ENCODE measurements at regions not wholly inside any gene's neighbourhood (a gene's known extent, or its start where the extent isn't known, plus 50 kb on each side); places are given as distances from the start of the nearest gene placed in this dataset.

- no peak overlapping the region for H3K4me3 ChIP-seq (ENCODE audit: low read depth in 1 of 2, low read length in 2 of 2)
- no peaks in the 10 kb centered on the region for H3K36me3 ChIP-seq (ENCODE audit: insufficient read depth, low read length)
- H3K27ac ChIP-seq (ENCODE audit: low read depth, low read length), result no peak overlapping the region
- no peaks in the 10 kb centered on the region for H3K27me3 ChIP-seq (ENCODE audit: control insufficient read depth in 1 of 2, insufficient read depth in 2 of 2, low read length in 2 of 2)
- H3K4me1 ChIP-seq (ENCODE audit: insufficient read depth, low read length), result no peaks in the 10 kb centered on the region
- H3K9me3 ChIP-seq (ENCODE audit: low read length), result no peaks in the 10 kb centered on the region
- H3K9ac ChIP-seq (ENCODE audit: low read length), result no peak overlapping the region
Observed at GRCh38 chr7:17158261-17158660, 140.2 kb upstream of the AHR start.

GRCh38 chr7:17159500-17160037 is 138.9 kb upstream of the AHR start:
- Histone ChIP-seq H3K4me3 (ENCODE audit: low read depth in 1 of 2, low read length in 2 of 2) (no peak overlapping the region), H3K36me3 (ENCODE audit: insufficient read depth, low read length) (no peaks in the 10 kb centered on the region), H3K27ac (ENCODE audit: low read depth, low read length) (no peak overlapping the region)

GRCh38 chr7:17166824-17167379 is 131.6 kb upstream of the AHR start:
- Histone ChIP-seq H3K9ac (ENCODE audit: low read length) (no peak overlapping the region), H3K4me1 (ENCODE audit: insufficient read depth, low read length) (no peaks in the 10 kb centered on the region), H3K36me3 (ENCODE audit: insufficient read depth, low read length) (no peaks in the 10 kb centered on the region), H3K4me3 (ENCODE audit: low read depth in 1 of 2, low read length in 2 of 2) (no peak overlapping the region), H3K27me3 (ENCODE audit: control insufficient read depth in 1 of 2, insufficient read depth in 2 of 2, low read length in 2 of 2) (no peaks in the 10 kb centered on the region), H3K27ac (ENCODE audit: low read depth, low read length) (no peak overlapping the region), H3K9me3 (ENCODE audit: low read length) (no peaks in the 10 kb centered on the region)

More at GRCh38 chr7:17159500-17160037, 138.9 kb upstream of the AHR start:
- H3K9me3 ChIP-seq (ENCODE audit: low read length), result no peaks in the 10 kb centered on the region
- H3K27me3 ChIP-seq (ENCODE audit: control insufficient read depth in 1 of 2, insufficient read depth in 2 of 2, low read length in 2 of 2), result no peaks in the 10 kb centered on the region
- no peak overlapping the region for H3K9ac ChIP-seq (ENCODE audit: low read length)
- no peaks in the 10 kb centered on the region for H3K4me1 ChIP-seq (ENCODE audit: insufficient read depth, low read length)

GRCh38 chr7:17168416-17168815 is 130.0 kb upstream of the AHR start:
- Histone ChIP-seq H3K27me3 (ENCODE audit: control insufficient read depth in 1 of 2, insufficient read depth in 2 of 2, low read length in 2 of 2) (no peaks in the 10 kb centered on the region), H3K36me3 (ENCODE audit: insufficient read depth, low read length) (no peaks in the 10 kb centered on the region)

GRCh38 chr7:17171427-17171826 is 127.0 kb upstream of the AHR start:
- H3K9me3 ChIP-seq (ENCODE audit: low read length), result no peaks in the 10 kb centered on the region
- no peak overlapping the region for H3K9ac ChIP-seq (ENCODE audit: low read length)
- H3K36me3 ChIP-seq (ENCODE audit: insufficient read depth, low read length), result no peaks in the 10 kb centered on the region

More at GRCh38 chr7:17168416-17168815, 130.0 kb upstream of the AHR start:
- no peak overlapping the region for H3K27ac ChIP-seq (ENCODE audit: low read depth, low read length)
- no peak overlapping the region for H3K4me3 ChIP-seq (ENCODE audit: low read depth in 1 of 2, low read length in 2 of 2)
- H3K9ac ChIP-seq (ENCODE audit: low read length), result no peak overlapping the region
- no peaks in the 10 kb centered on the region for H3K4me1 ChIP-seq (ENCODE audit: insufficient read depth, low read length)
- no peaks in the 10 kb centered on the region for H3K9me3 ChIP-seq (ENCODE audit: low read length)

GRCh38 chr7:17176371-17177032 is 122.0 kb upstream of the AHR start:
- H3K9ac ChIP-seq (ENCODE audit: low read length), result no peak overlapping the region
- no peaks in the 10 kb centered on the region for H3K27me3 ChIP-seq (ENCODE audit: control insufficient read depth in 1 of 2, insufficient read depth in 2 of 2, low read length in 2 of 2)

More at GRCh38 chr7:17171427-17171826, 127.0 kb upstream of the AHR start:
- no peak overlapping the region for H3K27ac ChIP-seq (ENCODE audit: low read depth, low read length)
- no peaks in the 10 kb centered on the region for H3K27me3 ChIP-seq (ENCODE audit: control insufficient read depth in 1 of 2, insufficient read depth in 2 of 2, low read length in 2 of 2)
- no peaks in the 10 kb centered on the region for H3K4me1 ChIP-seq (ENCODE audit: insufficient read depth, low read length)
- H3K4me3 ChIP-seq (ENCODE audit: low read depth in 1 of 2, low read length in 2 of 2), result no peak overlapping the region

GRCh38 chr7:17178545-17178944 is 119.9 kb upstream of the AHR start:
- Histone ChIP-seq H3K4me3 (ENCODE audit: low read depth in 1 of 2, low read length in 2 of 2) (no peak overlapping the region), H3K9ac (ENCODE audit: low read length) (no peak overlapping the region), H3K9me3 (ENCODE audit: low read length) (no peaks in the 10 kb centered on the region), H3K27me3 (ENCODE audit: control insufficient read depth in 1 of 2, insufficient read depth in 2 of 2, low read length in 2 of 2) (no peaks in the 10 kb centered on the region), H3K36me3 (ENCODE audit: insufficient read depth, low read length) (no peaks in the 10 kb centered on the region), H3K27ac (ENCODE audit: low read depth, low read length) (no peak overlapping the region), H3K4me1 (ENCODE audit: insufficient read depth, low read length) (no peaks in the 10 kb centered on the region)

More at GRCh38 chr7:17176371-17177032, 122.0 kb upstream of the AHR start:
- H3K36me3 ChIP-seq (ENCODE audit: insufficient read depth, low read length), result no peaks in the 10 kb centered on the region
- H3K4me1 ChIP-seq (ENCODE audit: insufficient read depth, low read length), result no peaks in the 10 kb centered on the region
- no peak overlapping the region for H3K27ac ChIP-seq (ENCODE audit: low read depth, low read length)
- H3K4me3 ChIP-seq (ENCODE audit: low read depth in 1 of 2, low read length in 2 of 2), result no peak overlapping the region
- H3K9me3 ChIP-seq (ENCODE audit: low read length), result no peaks in the 10 kb centered on the region

- Histone ChIP-seq H3K9ac (ENCODE audit: low read length) (no peak overlapping the region), H3K27me3 (ENCODE audit: control insufficient read depth in 1 of 2, insufficient read depth in 2 of 2, low read length in 2 of 2) (no peaks in the 10 kb centered on the region), H3K4me1 (ENCODE audit: insufficient read depth, low read length) (peaks cover 18% of the 10 kb centered on the region), H3K4me3 (ENCODE audit: low read depth in 1 of 2, low read length in 2 of 2) (no peak overlapping the region), H3K36me3 (ENCODE audit: insufficient read depth, low read length) (no peaks in the 10 kb centered on the region), H3K27ac (ENCODE audit: low read depth, low read length) (no peak overlapping the region), H3K9me3 (ENCODE audit: low read length) (no peaks in the 10 kb centered on the region)
Observed at GRCh38 chr7:17181482-17181881, 117.0 kb upstream of the AHR start.

GRCh38 chr7:17183630-17184328 is 114.7 kb upstream of the AHR start:
- no peaks in the 10 kb centered on the region for H3K27me3 ChIP-seq (ENCODE audit: control insufficient read depth in 1 of 2, insufficient read depth in 2 of 2, low read length in 2 of 2)
- H3K4me3 ChIP-seq (ENCODE audit: low read depth in 1 of 2, low read length in 2 of 2), result no peak overlapping the region
- no peak overlapping the region for H3K27ac ChIP-seq (ENCODE audit: low read depth, low read length)
- H3K9ac ChIP-seq (ENCODE audit: low read length), result no peak overlapping the region
- H3K36me3 ChIP-seq (ENCODE audit: insufficient read depth, low read length), result no peaks in the 10 kb centered on the region
- H3K9me3 ChIP-seq (ENCODE audit: low read length), result no peaks in the 10 kb centered on the region
- H3K4me1 ChIP-seq (ENCODE audit: insufficient read depth, low read length), result peaks cover 18% of the 10 kb centered on the region

GRCh38 chr7:17184805-17185689 is 113.4 kb upstream of the AHR start:
- no peaks in the 10 kb centered on the region for H3K27me3 ChIP-seq (ENCODE audit: control insufficient read depth in 1 of 2, insufficient read depth in 2 of 2, low read length in 2 of 2)
- H3K27ac ChIP-seq (ENCODE audit: low read depth, low read length), result no peak overlapping the region
- H3K4me1 ChIP-seq (ENCODE audit: insufficient read depth, low read length), result peaks cover 18% of the 10 kb centered on the region
- no peak overlapping the region for H3K4me3 ChIP-seq (ENCODE audit: low read depth in 1 of 2, low read length in 2 of 2)
- no peak overlapping the region for H3K9ac ChIP-seq (ENCODE audit: low read length)
- H3K36me3 ChIP-seq (ENCODE audit: insufficient read depth, low read length), result no peaks in the 10 kb centered on the region
- no peaks in the 10 kb centered on the region for H3K9me3 ChIP-seq (ENCODE audit: low read length)

GRCh38 chr7:17185690-17186070 is 112.8 kb upstream of the AHR start:
- Histone ChIP-seq H3K9ac (ENCODE audit: low read length) (no peak overlapping the region), H3K4me3 (ENCODE audit: low read depth in 1 of 2, low read length in 2 of 2) (no peak overlapping the region), H3K36me3 (ENCODE audit: insufficient read depth, low read length) (no peaks in the 10 kb centered on the region), H3K4me1 (ENCODE audit: insufficient read depth, low read length) (peaks cover 18% of the 10 kb centered on the region), H3K9me3 (ENCODE audit: low read length) (no peaks in the 10 kb centered on the region), H3K27ac (ENCODE audit: low read depth, low read length) (no peak overlapping the region), H3K27me3 (ENCODE audit: control insufficient read depth in 1 of 2, insufficient read depth in 2 of 2, low read length in 2 of 2) (no peaks in the 10 kb centered on the region)
